ENCODE measurements at regions not wholly inside any gene's neighbourhood (a gene's known extent, or its start where the extent isn't known, plus 50 kb on each side); places are given as distances from the start of the nearest gene placed in this dataset.

- TF ChIP-seq CTCF (IDR thresholded peaks at IDR 0.05) (no peak), POLR2A (IDR thresholded peaks at IDR 0.05) (no peak), POLR2AphosphoS5 (IDR thresholded peaks at IDR 0.05) (no peak)
Measured at GRCh38 chr20:21994203-21994602, 288.7 kb downstream of the PAX1 start.

Data from breast epithelium (tissue), 3 donors.